H54 (cell line): ENCODE measurements at regions not wholly inside any gene's neighbourhood (a gene's known extent, or its start where the extent isn't known, plus 50 kb on each side); places are given as distances from the start of the nearest gene placed in this dataset.

Experiments used
- DNase-seq: peaks from one replicate; pipeline ENCODE4 v3.0.0; 2011; ENCODE audit warnings: low spot score, mixed read lengths; ENCODE audit not compliant: insufficient read length
- FAIRE-seq: peaks from 3 replicates; lab custom pipeline; 2011; peaks lifted over from hg19 to GRCh38; lab: Jason Lieb, UNC
- POLR2A ChIP-seq: IDR thresholded peaks from 2 replicates; pipeline ENCODE4 v1.6.1; 2011; ENCODE audit warnings: low read depth, mild to moderate bottlenecking, low read length

GRCh38 chr3:77902675-77903074, 862.8 kb downstream of the ROBO2 start:
- DNase-seq: no peak
- no peak for TF ChIP-seq POLR2A
- FAIRE-seq: no peak

GRCh38 chr3:77906102-77906709, 866.3 kb downstream of the ROBO2 start:
- no peak for TF ChIP-seq POLR2A
- FAIRE-seq (no peak), DNase-seq (no peak)

GRCh38 chr3:77913524-77914174, 873.8 kb downstream of the ROBO2 start:
- no peak for DNase-seq
- no peak for FAIRE-seq
- no peak for TF ChIP-seq POLR2A

- FAIRE-seq (no peak), DNase-seq (no peak)
- no peak for TF ChIP-seq POLR2A
Measured at GRCh38 chr3:77915336-77915735, 875.4 kb downstream of the ROBO2 start.

GRCh38 chr3:77917225-77917624, 877.3 kb downstream of the ROBO2 start:
- DNase-seq: no peak
- no peak for TF ChIP-seq POLR2A
- FAIRE-seq: no peak

GRCh38 chr3:77919244-77919643, 879.3 kb downstream of the ROBO2 start:
- FAIRE-seq (no peak), DNase-seq (no peak)
- TF ChIP-seq POLR2A: no peak

- FAIRE-seq: no peak
- no peak for TF ChIP-seq POLR2A
- no peak for DNase-seq
Measured at GRCh38 chr3:77931255-77932009, 891.5 kb downstream of the ROBO2 start.

GRCh38 chr3:77932926-77933325, 893.0 kb downstream of the ROBO2 start:
- no peak for TF ChIP-seq POLR2A
- FAIRE-seq (no peak), DNase-seq (no peak)

GRCh38 chr3:77933926-77934325, 894.0 kb downstream of the ROBO2 start:
- DNase-seq: no peak
- TF ChIP-seq POLR2A: no peak
- no peak for FAIRE-seq

GRCh38 chr3:77935418-77935817, 895.5 kb downstream of the ROBO2 start:
- FAIRE-seq (no peak), DNase-seq (no peak)
- no peak for TF ChIP-seq POLR2A

GRCh38 chr3:77939726-77940125, 899.8 kb downstream of the ROBO2 start:
- FAIRE-seq (no peak), DNase-seq (no peak)
- no peak for TF ChIP-seq POLR2A

GRCh38 chr3:77943598-77943997, 903.7 kb downstream of the ROBO2 start:
- no peak for DNase-seq
- no peak for TF ChIP-seq POLR2A
- no peak for FAIRE-seq

- no peak for FAIRE-seq
- no peak for TF ChIP-seq POLR2A
- no peak for DNase-seq
Measured at GRCh38 chr3:77945320-77945719, 905.4 kb downstream of the ROBO2 start.

- no peak for TF ChIP-seq POLR2A
- no peak for DNase-seq
- no peak for FAIRE-seq
Measured at GRCh38 chr3:77947671-77948070, 907.8 kb downstream of the ROBO2 start.
